ENCODE measurements at regions not wholly inside any gene's neighbourhood (a gene's known extent, or its start where the extent isn't known, plus 50 kb on each side); places are given as distances from the start of the nearest gene placed in this dataset.

DNA sequence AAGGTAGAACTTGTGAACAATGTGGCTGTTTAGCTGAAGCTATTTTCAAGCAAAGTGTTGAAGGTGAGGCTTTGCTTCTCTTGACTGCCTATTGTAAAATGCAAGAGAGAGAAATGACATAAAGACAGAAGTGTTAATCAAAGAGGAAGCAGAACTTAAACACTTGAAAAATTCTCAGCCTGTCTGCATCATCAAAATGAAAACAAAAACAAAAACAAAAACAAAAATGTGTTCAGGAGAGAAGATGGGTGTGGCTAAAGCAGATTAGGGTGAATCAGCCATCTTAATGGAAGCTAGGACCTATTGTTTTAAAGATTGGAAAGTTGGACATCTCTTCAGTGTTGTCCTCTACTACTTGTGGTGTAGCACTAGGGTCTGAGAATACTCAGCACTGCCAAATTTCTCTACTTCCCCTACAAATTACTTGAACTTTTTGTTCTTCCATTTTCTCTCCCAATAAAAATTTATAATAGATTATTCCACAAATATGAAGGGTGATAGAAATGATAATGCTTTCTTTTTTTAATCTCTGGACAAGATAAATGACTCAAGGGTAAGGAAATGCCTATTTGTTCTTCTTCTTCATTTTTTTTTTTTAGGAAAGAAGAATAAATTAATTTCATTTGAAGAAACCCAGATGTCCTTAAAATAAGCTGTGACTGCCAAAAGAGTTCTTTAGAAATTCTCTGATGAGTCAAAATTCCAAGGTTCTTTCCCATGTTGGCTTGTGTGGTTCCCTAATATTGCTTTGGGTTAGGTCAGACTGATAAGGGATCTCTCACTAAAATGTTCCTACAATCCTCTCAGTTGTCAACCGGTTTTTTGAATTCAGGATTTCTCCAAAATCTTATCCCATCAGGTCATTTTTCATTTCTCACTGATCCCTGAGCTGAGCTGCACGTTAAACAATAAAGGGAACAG lies 571.2 kb upstream of the ZEB2 start:
- DNase-seq (ENCODE audit: low read depth): no peak

GRCh38 chr2:145088756-145089155 lies 568.8 kb upstream of the ZEB2 start:
- DNase-seq (ENCODE audit: low read depth): no peak

DNA sequence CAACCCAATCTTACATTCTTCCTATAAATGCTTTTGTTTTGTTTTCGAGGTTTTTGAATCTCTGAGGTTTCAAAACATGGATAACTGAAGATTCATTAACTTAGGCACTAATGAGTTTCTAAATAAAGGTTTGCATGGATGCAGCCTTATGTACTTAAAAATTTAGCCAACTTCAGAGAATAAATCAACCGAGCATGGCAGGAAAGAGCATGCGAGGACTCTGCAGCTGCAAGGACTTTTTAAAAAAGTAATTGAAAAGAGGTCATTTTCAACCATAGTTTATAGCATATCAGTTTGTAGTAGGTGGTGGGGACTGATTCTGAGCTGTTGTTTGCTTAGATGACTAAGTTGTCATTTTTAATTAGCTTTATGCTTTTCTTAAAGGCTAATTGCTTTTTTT lies 567.0 kb upstream of the ZEB2 start:
- no peak for DNase-seq (ENCODE audit: low read depth)

DNA sequence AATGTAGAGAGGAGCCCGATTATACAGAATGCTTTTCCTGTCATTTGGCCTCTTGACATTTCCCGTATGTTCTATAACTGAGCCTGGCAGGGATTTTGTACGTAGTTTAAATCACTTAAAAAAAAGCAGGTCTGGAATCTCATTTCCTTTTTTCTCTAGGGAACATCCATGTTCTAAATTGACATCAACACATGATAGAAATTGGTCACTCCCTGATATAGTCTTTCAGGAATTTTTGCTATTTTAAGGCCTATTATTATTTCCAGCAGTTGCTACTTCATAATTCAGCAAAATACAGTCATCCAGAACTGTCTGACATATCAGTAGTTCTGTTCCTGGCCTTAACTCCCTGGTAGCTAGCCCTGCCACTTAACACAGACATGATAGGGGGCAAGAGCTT lies 565.7 kb upstream of the ZEB2 start:
- no peak for DNase-seq (ENCODE audit: low read depth)

DNA sequence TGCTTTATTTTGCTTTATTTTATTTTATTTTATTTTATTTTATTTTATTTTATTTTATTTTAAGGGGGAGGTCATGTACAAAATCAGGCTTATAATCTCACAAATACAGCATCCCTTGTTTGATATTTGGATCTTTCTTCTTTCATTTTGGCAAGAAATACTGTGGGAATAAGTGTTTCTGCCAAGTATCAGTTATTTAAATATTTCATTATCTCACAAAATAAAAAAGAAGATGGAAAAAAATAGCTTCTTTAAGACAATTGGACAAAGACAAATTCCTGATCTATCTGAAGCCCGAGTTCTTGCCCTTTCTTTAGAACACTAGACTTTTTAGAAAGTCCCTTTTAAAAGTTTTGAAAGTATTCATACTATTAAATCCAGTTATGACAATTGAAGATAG lies 560.5 kb upstream of the ZEB2 start:
- DNase-seq (ENCODE audit: low read depth): no peak

DNA sequence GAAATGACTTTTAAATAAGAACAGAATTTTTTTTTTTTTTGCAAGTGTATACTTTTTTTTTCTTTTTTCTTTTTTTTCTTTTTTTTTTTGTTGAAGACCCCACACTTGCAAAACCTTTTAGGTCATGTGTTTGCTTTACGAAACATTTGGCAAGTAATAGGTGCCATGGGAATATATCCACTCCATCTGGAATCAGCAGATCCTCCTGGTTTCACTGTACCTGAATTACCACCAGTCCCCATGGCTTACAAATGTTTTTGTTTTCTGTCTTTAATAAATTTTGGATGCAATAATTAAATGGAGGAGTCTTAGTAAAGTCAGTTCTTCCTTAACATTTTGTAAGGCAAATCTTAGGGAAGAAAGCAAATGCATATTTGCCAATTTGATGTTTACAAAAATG lies 559.7 kb upstream of the ZEB2 start:
- DNase-seq (ENCODE audit: low read depth): no peak

DNA sequence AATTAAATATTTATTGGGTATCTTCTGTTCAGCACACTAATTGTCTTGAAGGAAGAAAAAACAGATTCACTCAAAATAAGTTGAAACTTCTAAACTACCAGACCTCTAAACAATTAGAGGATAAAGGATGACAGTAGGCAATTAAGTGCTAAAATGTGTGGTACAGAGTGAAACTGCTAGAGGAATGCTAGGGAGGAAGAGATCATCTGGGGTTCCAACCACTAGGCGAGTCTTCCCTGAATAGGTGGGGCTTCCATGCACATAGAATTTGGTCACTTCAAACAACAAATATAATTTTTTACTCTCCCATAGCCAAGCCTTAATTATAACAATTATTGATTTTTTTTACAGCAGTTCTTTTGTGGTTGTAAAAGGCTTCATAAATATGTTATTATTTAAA lies 559.0 kb upstream of the ZEB2 start:
- DNase-seq (ENCODE audit: low read depth): no peak

DNA sequence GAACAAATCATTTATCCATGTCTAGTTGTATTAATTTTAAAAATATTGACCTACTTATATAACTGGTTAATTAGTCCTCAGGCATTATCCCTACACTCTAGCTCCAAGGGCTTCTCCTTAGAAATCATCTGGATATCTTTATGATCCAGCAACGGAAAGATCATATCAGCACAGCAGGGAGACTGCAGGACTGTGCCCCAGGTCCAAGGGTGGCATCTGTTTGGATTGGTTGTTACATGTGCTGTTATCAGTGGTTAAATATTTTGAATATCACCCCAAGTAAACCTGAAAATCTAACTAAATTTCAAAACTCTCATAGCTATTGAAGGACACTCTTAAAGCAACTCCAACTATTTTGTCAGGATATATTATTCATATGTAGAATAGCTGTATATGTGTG lies 556.2 kb upstream of the ZEB2 start:
- DNase-seq (ENCODE audit: low read depth): no peak

DNA sequence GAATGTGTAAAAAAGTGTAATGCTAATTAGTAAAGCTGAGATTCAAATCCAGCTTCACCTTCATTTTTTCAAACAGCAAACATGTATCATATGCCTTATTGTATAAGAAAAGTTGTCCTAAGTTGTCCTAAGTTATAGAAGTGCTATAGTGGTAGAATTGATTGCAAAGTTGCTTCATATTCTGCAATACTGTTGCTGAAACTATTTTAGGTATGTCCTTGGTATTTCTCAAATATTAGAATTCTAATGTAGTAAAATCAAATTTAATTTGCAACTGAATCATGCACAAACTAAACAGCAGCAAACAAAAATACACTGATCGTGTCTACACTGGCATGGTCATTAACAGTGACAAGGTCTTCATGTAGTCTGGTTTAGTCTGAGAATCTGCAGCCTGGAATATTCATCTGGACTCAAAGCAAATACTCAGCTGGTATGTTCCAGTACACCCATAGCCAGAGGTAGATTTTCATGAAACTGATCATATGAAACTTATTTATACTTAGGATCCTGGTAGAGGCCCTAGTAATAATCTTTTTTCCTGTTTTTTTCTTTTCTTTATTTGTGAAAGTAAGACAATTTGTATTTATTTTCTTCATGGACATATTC lies 555.6 kb upstream of the ZEB2 start:
- no peak for DNase-seq (ENCODE audit: low read depth)

- no peak for DNase-seq (ENCODE audit: low read depth)
These were observed 550.8 kb upstream of the ZEB2 start for GRCh38 chr2:145070703-145071102.

DNA sequence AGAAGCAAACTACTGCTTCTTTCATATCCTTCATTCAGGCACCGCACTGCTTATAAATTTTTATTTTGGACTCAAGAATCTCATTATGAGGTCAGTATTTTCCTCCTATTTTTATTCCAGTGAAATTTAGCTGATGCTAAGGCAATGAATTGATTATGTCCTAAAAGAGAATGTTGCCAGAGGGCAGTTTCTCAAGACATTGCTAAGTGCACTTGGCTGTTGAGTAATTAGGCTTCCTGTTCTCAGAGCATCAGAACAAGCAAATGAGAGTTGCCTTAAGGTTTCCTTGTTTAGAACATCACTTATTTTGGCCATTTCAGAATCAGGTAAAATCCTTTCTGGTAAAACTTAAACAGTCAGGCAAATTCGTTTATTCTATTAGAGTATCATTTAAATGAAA lies 548.6 kb upstream of the ZEB2 start:
- DNase-seq (ENCODE audit: low read depth): no peak

- DNase-seq (ENCODE audit: low read depth): no peak
These were observed 547.7 kb upstream of the ZEB2 start for GRCh38 chr2:145067549-145068030.

- no peak for DNase-seq (ENCODE audit: low read depth)
These were observed 547.1 kb upstream of the ZEB2 start for GRCh38 chr2:145066856-145067548.

DNA sequence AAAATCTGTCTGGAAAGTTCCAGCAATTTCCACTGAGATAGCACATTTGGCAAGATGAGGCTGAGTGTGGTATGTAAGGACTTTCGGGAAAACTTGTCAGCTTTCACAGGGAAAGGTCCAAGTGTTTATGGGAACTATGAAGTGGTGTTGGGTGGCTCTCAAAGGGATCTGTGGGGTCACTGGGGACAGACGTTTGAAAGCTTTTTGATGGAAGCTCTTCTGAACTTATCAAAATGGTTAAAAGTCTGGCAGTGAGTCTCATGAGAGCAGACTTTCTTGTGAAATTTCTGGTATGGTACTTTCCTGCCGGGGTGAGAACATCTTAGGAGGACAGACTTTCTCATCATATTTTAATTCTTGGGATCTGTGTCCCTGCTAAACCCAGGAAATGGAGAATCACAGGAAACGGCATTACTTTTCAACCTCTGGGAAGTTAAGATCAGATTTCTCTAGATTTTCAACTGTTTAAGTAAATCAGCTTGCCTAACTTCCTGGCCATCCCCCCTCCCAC lies 546.3 kb upstream of the ZEB2 start:
- DNase-seq (ENCODE audit: low read depth): no peak

GRCh38 chr2:145065342-145065741 lies 545.4 kb upstream of the ZEB2 start:
- DNase-seq (ENCODE audit: low read depth): no peak

DNA sequence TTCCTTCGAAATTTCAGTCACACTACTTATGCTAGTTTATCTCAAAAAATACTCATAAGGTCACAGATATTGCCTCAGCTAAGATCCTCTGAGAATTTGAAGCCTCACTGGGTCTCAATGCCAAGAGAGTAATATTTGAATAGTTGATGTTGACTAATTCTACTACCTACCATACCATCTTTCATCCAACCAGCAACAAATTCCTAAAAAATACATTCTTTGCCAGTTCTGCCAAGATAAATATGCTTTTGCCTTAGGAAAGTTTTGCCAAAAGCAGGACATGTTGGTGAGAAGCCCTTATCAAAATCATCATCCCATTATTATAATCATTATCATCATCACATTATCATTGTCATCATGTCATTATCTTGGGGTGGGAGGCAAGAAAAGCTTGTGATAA lies 544.6 kb upstream of the ZEB2 start:
- no peak for DNase-seq (ENCODE audit: low read depth)

DNA sequence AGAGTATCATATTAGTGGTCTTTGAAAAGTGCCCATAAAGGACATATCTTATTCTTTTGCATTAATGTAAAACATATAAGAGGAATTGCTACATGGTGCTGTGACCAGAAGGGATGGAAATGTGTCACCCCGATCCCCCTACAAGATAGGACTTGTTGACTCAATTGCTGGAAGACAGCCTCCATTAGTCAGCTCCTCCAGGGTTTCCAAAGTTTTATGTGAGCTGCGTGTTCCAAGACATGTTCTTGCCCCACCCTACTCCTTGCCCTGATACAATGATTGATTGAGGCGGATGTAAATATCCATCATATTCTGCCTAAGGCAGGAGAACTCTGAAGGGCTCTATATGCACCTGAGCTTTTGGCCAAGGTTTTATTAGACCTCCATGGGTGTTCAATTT lies 541.0 kb upstream of the ZEB2 start:
- no peak for DNase-seq (ENCODE audit: low read depth)

- DNase-seq (ENCODE audit: low read depth): no peak
These were observed 540.0 kb upstream of the ZEB2 start for GRCh38 chr2:145059914-145060313.

GRCh38 chr2:145059343-145059742 lies 539.4 kb upstream of the ZEB2 start:
- no peak for DNase-seq (ENCODE audit: low read depth)

DNA sequence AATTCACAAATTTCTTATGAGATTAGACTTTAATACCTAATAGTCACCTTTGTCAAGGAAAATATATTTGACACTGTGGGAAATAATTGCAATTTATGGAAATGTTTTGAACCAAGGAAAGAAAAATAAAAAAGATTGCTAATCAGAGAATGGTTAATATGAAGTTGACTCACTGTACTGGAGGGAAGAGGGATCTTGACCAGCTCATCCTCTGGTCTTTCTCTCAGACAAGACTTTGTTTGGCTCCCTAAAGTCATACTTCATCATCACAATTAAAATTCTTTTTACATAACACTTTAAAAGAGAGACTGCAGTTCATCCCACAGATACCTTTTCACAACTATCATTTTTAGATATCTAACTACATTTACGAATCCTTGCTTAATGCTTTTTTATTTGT lies 538.5 kb upstream of the ZEB2 start:
- no peak for DNase-seq (ENCODE audit: low read depth)

GRCh38 chr2:145055651-145056050 lies 535.7 kb upstream of the ZEB2 start:
- DNase-seq (ENCODE audit: low read depth): no peak

GRCh38 chr2:145050134-145050533 lies 530.2 kb upstream of the ZEB2 start:
- no peak for DNase-seq (ENCODE audit: low read depth)

DNA sequence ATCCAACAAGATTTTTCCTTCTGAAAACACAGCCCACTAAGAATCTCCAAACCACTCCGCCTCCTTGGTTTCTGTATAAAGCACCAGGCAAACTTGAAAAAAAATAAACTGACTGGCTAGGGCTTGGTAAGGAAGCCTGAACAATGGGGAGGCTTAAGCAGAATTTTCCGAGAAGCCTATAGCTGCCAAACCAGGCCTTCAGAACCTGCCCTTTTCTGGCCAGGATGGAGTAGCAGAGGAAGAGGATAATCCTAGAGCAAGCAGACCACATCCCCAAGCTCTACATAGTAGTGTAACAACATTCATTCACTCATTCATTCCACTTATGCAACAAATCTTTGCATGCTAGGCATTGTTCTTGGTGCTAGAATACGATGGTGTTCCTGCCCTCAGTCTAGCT lies 529.6 kb upstream of the ZEB2 start:
- no peak for DNase-seq (ENCODE audit: low read depth)
